Neural crest cell (in vitro differentiated cells): ENCODE measurements at regions not wholly inside any gene's neighbourhood (a gene's known extent, or its start where the extent isn't known, plus 50 kb on each side); places are given as distances from the start of the nearest gene placed in this dataset.

Experiments used
- DNase-seq: peaks from one replicate; pipeline ENCODE4 v3.0.0; 2021; ENCODE audit warnings: low read depth, mixed read lengths, low spot score
- H3K27ac Mint-ChIP-seq: one replicate; pipeline ENCODE4 v1.8.0; 2021; ENCODE audit warnings: mild to moderate bottlenecking, mixed read lengths; ENCODE audit not compliant: unreplicated experiment
- H3K27me3 Mint-ChIP-seq: 2 replicates; pipeline ENCODE4 v1.8.0; 2021; ENCODE audit warnings: low read depth, mild to moderate bottlenecking, mixed read lengths
- H3K36me3 Mint-ChIP-seq: 2 replicates; pipeline ENCODE4 v1.8.0; 2021; ENCODE audit warnings: low read depth, mild to moderate bottlenecking, mixed read lengths
- H3K4me1 Mint-ChIP-seq: 2 replicates; pipeline ENCODE4 v1.8.0; 2021; ENCODE audit warnings: mixed read lengths
- H3K4me3 Mint-ChIP-seq: one replicate; pipeline ENCODE4 v1.8.0; 2021; ENCODE audit warnings: mild to moderate bottlenecking, mixed read lengths
- H3K9me3 Mint-ChIP-seq: 2 replicates; pipeline ENCODE4 v1.8.0; 2021; ENCODE audit warnings: mixed read lengths
- CTCF ChIP-seq: fragments of 200-600 bp; sonication (generic); conservative IDR thresholded peaks from 2 replicates; pipeline ENCODE4 v1.5.0; 2021; ENCODE audit warnings: antibody characterized with exemption, mild to moderate bottlenecking

DNA sequence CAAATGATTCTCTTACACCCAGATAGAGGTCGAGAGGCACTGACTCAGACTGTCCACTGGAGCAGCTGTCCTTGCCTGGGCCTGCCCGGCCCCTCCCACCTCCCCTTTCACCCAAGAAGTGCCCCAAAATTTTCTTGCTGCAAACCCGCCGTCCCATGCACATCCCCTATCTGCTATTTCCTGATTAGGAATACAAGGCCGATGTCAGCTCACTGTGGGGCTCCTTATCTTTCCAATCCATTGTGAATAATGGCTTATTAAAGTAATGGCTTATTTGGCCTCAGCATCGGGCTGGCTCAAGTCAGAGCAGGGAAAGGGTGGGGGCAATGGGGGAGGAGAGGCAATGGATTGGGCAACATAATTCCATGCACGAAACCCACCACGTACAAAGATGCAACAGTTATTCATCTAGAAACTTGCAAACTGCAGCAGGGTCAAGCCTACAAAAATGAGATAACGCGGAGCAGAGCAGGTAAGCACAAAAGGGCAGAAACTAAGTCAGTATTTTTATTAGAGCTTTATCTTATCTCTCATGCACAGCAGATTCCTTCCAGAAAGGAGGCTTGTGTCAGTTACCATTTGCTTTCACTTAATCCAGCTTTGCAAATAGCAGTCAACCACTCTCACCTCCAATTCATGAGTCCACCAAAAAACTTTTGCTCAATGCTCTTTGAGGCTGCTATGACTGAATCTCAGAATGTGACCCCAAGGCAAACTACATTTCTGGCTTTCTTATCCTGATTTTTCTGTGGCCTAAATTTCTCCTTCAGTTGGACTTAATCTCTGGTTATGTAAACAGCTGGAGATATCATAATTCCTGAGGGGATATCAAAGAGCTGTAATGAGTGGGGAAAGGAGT, 138.2 kb upstream of the OSMR start:
- Mint-ChIP-seq H3K36me3 (no peaks in the 10 kb centered on the region), H3K4me3 (no peak overlapping the region), H3K9me3 (peaks cover 3% of the 10 kb centered on the region), H3K27ac (no peak overlapping the region), H3K27me3 (no peaks in the 10 kb centered on the region), H3K4me1 (no peaks in the 10 kb centered on the region)
- DNase-seq, result no peak
- TF ChIP-seq CTCF, result no peak

GRCh38 chr5:38709678-38710306, 136.0 kb upstream of the OSMR start:
- Mint-ChIP-seq H3K4me1 (peaks cover 3% of the 10 kb centered on the region), H3K27me3 (no peaks in the 10 kb centered on the region), H3K36me3 (no peaks in the 10 kb centered on the region), H3K27ac (no peak overlapping the region), H3K9me3 (no peaks in the 10 kb centered on the region), H3K4me3 (no peak overlapping the region)
- TF ChIP-seq CTCF, result no peak
- DNase-seq, result no peak

- TF ChIP-seq CTCF, result no peak
Observed at GRCh38 chr5:38710627-38711026, 135.2 kb upstream of the OSMR start.

DNA sequence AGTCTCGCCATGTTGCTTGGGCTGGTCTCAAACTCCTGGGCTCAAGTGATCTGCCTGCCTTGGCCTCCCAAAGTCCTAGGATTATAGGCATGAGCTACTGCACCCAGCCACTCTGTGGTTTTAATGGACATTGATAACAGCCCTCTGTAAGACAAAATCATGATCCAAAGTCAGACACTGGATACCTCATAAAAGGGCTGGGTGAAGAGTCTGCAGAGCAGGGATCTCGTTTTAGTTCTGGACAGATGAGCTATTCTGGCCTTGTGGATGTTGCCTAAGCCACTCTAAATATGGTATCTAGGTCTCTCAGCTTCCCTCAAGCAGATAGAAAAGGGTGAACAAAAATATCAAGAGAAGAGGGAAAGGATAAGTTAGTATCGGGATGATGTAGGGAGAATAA, 133.4 kb upstream of the OSMR start:
- no peaks in the 10 kb centered on the region for H3K9me3 Mint-ChIP-seq
- DNase-seq, result no peak
- no peaks in the 10 kb centered on the region for H3K36me3 Mint-ChIP-seq
- TF ChIP-seq CTCF, result no peak
- no peak overlapping the region for H3K27ac Mint-ChIP-seq
- no peaks in the 10 kb centered on the region for H3K27me3 Mint-ChIP-seq
- no peak overlapping the region for H3K4me3 Mint-ChIP-seq
- H3K4me1 Mint-ChIP-seq, result peaks cover 20% of the 10 kb centered on the region

More at GRCh38 chr5:38710627-38711026, 135.2 kb upstream of the OSMR start:
- Mint-ChIP-seq H3K4me3 (no peak overlapping the region), H3K4me1 (peaks cover 11% of the 10 kb centered on the region), H3K9me3 (no peaks in the 10 kb centered on the region), H3K27me3 (no peaks in the 10 kb centered on the region), H3K27ac (no peak overlapping the region), H3K36me3 (no peaks in the 10 kb centered on the region)
- DNase-seq, result no peak

GRCh38 chr5:38714240-38714639, 131.6 kb upstream of the OSMR start:
- Mint-ChIP-seq H3K4me1 (peaks cover 26% of the 10 kb centered on the region), H3K27me3 (no peaks in the 10 kb centered on the region), H3K36me3 (no peaks in the 10 kb centered on the region), H3K4me3 (no peak overlapping the region), H3K9me3 (no peaks in the 10 kb centered on the region), H3K27ac (no peak overlapping the region)
- TF ChIP-seq CTCF, result no peak
- no peak for DNase-seq
